ENCODE measurements at regions not wholly inside any gene's neighbourhood (a gene's known extent, or its start where the extent isn't known, plus 50 kb on each side); places are given as distances from the start of the nearest gene placed in this dataset.
"Not testable (repeated sequence)": the region's sequence is repeated elsewhere in the genome, so short reads cannot be mapped to it uniquely, and the experiment has no call there.

GRCh38 chr17:64800987-64801386 is 118.3 kb downstream of the LRRC37A3 start:
- not testable (repeated sequence) for ATAC-seq, DNase-seq

- DNase-seq, ATAC-seq: not testable (repeated sequence)
Measured at GRCh38 chr17:64800361-64800895, 118.8 kb downstream of the LRRC37A3 start.

- ATAC-seq, DNase-seq: not testable (repeated sequence)
Measured at GRCh38 chr17:64799543-64800188, 119.6 kb downstream of the LRRC37A3 start.

- ATAC-seq, DNase-seq: not testable (repeated sequence)
Measured at GRCh38 chr17:64798961-64799360, 120.3 kb downstream of the LRRC37A3 start.

GRCh38 chr17:64798489-64798790 is 120.8 kb downstream of the LRRC37A3 start:
- not testable (repeated sequence) for ATAC-seq, DNase-seq

- DNase-seq, ATAC-seq: not testable (repeated sequence)
Measured at GRCh38 chr17:64797746-64798488, 121.4 kb downstream of the LRRC37A3 start.

- DNase-seq, ATAC-seq: not testable (repeated sequence)
Measured at GRCh38 chr17:64795342-64795741, 123.9 kb downstream of the LRRC37A3 start.

GRCh38 chr17:64794548-64795274 is 124.6 kb downstream of the LRRC37A3 start:
- ATAC-seq, DNase-seq: not testable (repeated sequence)

GRCh38 chr17:64794113-64794512 is 125.2 kb downstream of the LRRC37A3 start:
- not testable (repeated sequence) for ATAC-seq, DNase-seq

GRCh38 chr17:64792793-64793575 is 126.3 kb downstream of the LRRC37A3 start:
- ATAC-seq = peak; percentile 91
- DNase-seq = not testable (repeated sequence)

- not testable (repeated sequence) for ATAC-seq, DNase-seq
Measured at GRCh38 chr17:64792276-64792675, 127.0 kb downstream of the LRRC37A3 start.

- not testable (repeated sequence) for DNase-seq, ATAC-seq
Measured at GRCh38 chr17:64791691-64792090, 127.6 kb downstream of the LRRC37A3 start.

GRCh38 chr17:64791226-64791625 is 128.1 kb downstream of the LRRC37A3 start:
- not testable (repeated sequence) for ATAC-seq, DNase-seq

GRCh38 chr17:64790690-64791089 is 128.6 kb upstream of the SMURF2 start:
- DNase-seq, ATAC-seq: not testable (repeated sequence)

- not testable (repeated sequence) for DNase-seq, ATAC-seq
Measured at GRCh38 chr17:64790193-64790592, 128.1 kb upstream of the SMURF2 start.

- not testable (repeated sequence) for ATAC-seq, DNase-seq
Measured at GRCh38 chr17:64789061-64789445, 126.9 kb upstream of the SMURF2 start.

- no peak for ATAC-seq
- no peak for DNase-seq
Measured at GRCh38 chr17:64788286-64789060, 126.4 kb upstream of the SMURF2 start.

- DNase-seq = no peak
- ATAC-seq = no peak
Measured at GRCh38 chr17:64787921-64788271, 125.8 kb upstream of the SMURF2 start.

- no peak for DNase-seq
- ATAC-seq = no peak
Measured at GRCh38 chr17:64787255-64787920, 125.3 kb upstream of the SMURF2 start.

GRCh38 chr17:64786337-64786736 is 124.2 kb upstream of the SMURF2 start:
- ATAC-seq = no peak
- DNase-seq = no peak

All from stimulated activated naive CD8-positive, alpha-beta T cell treated with anti-CD3 and anti-CD28 coated beads, Interleukin-15, Interleukin-2, amounts not matched to agents 100 U/mL and 50 U/mL, for 24 hours (primary cell).